ENCODE measurements at regions not wholly inside any gene's neighbourhood (a gene's known extent, or its start where the extent isn't known, plus 50 kb on each side); places are given as distances from the start of the nearest gene placed in this dataset.

DNA sequence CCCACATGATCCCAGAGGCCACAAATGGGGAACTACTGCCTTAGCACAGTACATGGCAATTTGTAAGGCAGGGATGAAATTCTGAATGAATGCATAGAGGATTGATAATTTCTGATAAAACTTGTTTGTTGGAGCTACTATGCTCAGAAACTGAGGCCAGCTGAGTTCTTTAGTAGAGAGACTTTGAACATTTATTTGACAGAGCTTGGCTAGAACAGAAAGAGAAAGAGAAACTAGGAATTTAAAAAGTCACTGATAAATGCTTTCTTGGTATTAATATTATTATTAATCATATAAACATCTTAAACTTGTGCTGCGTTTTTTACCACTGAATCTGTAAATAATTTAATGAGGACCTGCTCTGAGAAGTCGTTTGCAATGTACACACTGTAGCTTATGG is 923.7 kb upstream of the CNTNAP5 start:
- no peak overlapping the region for H3K4me3 ChIP-seq (ENCODE audit: low read length)
- TF ChIP-seq ZNF274 (IDR thresholded peaks at IDR 0.05; ENCODE audit: low read depth, low read length) = no peak

DNA sequence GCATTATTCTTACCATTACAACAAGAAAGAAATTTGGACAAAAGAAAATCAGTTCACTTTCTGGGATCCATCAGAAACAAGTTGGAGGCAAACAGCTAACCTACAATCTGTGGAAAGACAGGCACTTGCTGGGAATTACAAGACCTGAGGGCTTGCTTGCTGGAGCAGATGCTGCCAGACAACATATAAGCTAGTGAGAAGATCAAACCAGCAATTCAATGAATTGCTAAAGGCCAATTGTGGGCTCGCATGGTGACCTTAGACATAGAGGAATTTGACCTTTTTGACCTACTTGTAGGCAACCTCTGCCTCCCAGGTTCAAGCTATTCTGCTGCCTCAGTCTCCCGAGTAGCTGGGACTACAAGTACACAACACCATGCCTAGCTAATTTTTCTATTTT is 921.2 kb upstream of the CNTNAP5 start:
- H3K4me3 ChIP-seq (ENCODE audit: low read length) = no peak overlapping the region
- TF ChIP-seq ZNF274 (IDR thresholded peaks at IDR 0.05; ENCODE audit: low read depth, low read length) = no peak

DNA sequence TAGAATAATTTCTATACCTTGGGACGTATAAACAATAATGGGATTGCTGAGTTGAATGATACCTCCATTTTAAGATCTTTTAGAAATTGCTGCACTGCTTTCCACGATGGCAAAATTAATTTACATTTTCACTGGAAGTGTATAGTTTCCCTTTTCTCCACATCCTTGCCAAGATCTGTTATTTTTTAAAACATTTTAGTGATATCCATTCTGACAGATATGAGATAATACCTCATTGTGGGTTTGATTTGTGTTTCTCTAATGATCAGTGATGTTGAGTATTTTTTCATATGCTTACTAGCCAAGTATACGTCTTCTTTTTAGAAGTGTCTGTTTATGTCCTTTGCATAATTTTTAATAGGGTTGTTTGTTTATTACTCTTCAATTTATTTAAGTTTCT is 908.5 kb upstream of the CNTNAP5 start:
- H3K4me3 ChIP-seq (ENCODE audit: low read length) = no peak overlapping the region
- TF ChIP-seq ZNF274 (IDR thresholded peaks at IDR 0.05; ENCODE audit: low read depth, low read length) = no peak

DNA sequence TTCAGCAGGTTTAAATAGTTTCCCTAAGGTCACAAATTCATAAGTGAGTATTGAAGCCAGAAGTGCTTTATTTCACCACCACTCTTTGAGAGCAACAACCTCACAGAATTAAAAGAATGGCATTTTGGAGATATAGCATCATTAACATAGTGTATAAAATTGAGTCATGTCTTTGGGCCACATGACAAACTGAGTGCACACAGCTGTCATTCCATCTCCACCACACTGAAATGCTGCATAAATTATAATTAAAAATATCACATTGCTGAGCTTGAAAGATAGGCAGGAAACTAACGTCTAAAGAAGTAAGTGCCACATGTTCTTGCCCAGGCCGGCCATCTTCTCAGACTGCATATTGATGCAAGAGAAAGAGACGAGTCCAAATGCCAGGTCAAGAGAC is 897.9 kb upstream of the CNTNAP5 start:
- H3K4me3 ChIP-seq (ENCODE audit: low read length) = no peak overlapping the region

DNA sequence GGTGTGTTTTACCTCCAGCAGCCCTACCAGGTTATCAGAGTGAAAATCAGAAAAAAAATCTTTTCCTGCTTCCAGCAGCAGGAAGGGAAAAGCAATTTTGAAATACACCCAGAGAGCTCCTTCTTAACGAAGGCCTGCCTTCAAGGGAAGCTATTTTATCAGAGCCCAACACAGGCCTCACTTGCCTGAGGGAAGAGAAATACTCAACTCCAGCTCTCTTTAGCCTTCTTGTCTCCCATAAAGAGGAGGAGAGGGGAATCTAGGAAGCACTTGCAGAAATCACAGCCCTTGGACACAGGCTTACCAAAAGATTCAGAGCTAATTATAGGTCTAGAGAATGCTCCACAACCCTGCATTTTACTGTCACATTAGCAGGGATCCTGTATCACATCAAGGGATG is 896.1 kb upstream of the CNTNAP5 start:
- H3K4me3 ChIP-seq (ENCODE audit: low read length) = no peak overlapping the region
- no peak for TF ChIP-seq ZNF274 (IDR thresholded peaks at IDR 0.05; ENCODE audit: low read depth, low read length)

More for the DNA sequence above, 897.9 kb upstream of the CNTNAP5 start:
- TF ChIP-seq ZNF274 (IDR thresholded peaks at IDR 0.05; ENCODE audit: low read depth, low read length) = no peak

DNA sequence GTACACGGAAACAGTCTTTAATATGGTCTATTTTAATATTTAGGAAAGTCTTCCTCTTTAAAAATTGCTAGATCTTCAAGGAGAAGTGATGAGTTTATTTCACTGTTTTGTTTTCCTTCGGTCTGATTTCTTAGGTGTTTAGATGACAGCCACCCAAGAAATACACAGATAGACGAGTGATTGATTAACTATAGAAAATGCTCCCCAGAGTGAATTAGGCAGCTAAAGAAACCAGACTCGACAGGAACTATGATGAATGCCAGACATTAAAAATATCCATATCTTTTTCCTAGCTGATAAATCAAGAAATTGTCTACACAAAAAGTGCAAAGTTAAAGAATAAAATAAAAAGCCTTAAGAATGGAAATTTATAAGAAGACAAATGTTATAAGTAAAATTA is 888.7 kb upstream of the CNTNAP5 start:
- TF ChIP-seq ZNF274 (IDR thresholded peaks at IDR 0.05; ENCODE audit: low read depth, low read length) = no peak

DNA sequence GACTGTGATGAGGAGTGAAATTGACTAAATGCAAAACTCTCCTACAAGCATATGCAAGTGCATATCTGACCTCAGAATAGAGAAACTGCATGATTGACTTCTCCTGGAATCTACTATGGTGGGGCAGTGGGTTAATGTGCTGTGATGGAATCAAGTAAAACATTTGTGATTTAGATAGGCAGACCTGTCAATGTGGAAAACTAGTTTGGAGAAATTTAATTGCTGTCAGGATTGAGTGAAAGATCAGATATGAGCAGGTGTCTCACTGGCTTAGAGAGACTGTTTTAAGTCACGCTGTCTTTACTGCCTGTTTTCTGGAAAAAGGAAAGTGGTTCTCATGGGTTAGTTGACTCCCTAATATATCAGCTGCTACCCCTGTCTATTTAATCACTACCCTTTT is 881.0 kb upstream of the CNTNAP5 start:
- H3K4me3 ChIP-seq (ENCODE audit: low read length) = no peak overlapping the region

More for the DNA sequence above, 888.7 kb upstream of the CNTNAP5 start:
- no peak overlapping the region for H3K4me3 ChIP-seq (ENCODE audit: low read length)

DNA sequence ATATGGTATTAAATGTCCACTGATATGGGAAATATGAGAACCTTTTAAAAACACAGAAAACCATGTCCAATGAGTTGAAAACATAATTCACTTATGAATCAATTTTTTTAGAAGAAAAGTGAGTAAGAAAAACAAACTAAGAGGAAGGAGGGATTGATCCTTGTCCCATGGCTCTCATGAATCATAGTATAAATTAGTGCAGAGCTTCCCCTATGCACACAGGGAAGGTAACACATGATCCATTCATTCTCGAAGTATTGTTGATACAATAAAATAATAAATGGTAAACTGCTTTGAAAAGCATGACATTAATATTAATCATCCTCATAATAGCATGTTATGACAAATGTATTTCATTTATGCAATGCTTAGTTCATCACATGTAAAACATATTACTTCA is 872.0 kb upstream of the CNTNAP5 start:
- TF ChIP-seq ZNF274 (IDR thresholded peaks at IDR 0.05; ENCODE audit: low read depth, low read length) = no peak
- H3K4me3 ChIP-seq (ENCODE audit: low read length) = no peak overlapping the region

More for the DNA sequence above, 881.0 kb upstream of the CNTNAP5 start:
- TF ChIP-seq ZNF274 (IDR thresholded peaks at IDR 0.05; ENCODE audit: low read depth, low read length) = no peak

DNA sequence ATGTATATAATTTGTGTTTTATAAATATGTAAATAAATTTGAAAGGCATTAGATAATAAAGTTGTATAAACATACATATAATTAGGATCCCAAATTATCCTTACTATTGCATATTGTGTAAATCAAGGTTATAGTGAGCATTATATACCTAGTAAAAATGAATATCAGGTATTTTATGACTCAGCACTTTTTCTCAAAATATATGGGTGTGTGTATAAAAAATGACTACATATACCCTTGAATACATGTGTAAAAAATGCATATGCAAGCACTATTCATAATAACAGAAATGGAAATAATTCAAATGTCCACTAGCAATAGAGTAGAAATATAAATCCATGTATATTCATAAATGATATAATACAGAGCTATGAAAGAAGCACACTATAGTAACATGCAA is 870.9 kb upstream of the CNTNAP5 start:
- no peak overlapping the region for H3K4me3 ChIP-seq (ENCODE audit: low read length)
- no peak for TF ChIP-seq ZNF274 (IDR thresholded peaks at IDR 0.05; ENCODE audit: low read depth, low read length)

DNA sequence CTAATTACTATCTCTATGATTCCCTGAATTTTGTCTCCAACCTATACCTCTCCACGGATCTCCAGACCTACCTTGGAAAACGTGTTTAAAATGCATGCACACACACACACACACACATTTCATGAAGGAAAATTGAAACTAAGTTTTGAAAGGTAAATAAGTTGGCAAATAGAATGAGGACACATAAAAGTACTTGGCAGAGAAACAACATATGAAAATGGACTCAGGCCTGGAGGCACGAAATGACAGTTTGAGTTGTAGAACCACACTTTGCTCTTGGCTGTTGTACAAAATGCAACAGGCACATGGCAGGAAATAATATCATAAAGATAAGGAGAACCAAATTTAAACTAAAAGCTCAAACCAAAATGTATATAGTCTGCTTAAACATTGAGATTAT is 868.1 kb upstream of the CNTNAP5 start:
- no peak overlapping the region for H3K4me3 ChIP-seq (ENCODE audit: low read length)
- no peak for TF ChIP-seq ZNF274 (IDR thresholded peaks at IDR 0.05; ENCODE audit: low read depth, low read length)

DNA sequence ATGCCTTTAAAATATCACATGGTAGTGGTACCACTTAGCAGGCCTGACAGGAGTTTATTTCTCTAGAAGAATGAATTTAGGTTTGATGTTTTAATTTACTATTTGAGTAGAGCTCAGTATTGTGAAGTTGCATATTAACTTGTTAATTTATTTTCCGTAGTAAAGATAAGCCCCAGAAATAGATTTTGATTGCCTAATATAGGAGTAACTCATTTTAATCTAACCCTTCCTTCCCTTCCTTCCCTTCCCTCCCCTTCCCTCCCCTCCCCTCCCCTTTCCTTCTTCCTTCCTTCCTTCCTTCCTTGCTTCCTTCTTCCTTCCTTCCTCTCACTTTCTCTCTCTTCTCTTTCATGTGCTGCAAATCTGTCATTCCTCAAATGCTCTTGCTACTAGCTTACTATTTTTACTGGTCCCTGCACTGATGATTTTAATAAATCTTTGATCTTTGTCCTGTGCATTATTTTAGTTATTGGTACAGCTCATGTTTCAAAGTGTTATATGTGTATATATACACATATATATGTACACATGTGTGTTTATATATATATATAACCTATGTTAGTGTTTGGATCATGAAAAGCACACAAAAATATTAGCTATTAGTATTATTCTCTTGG is 862.6 kb upstream of the CNTNAP5 start:
- no peak for TF ChIP-seq ZNF274 (IDR thresholded peaks at IDR 0.05; ENCODE audit: low read depth, low read length)
- no peak overlapping the region for H3K4me3 ChIP-seq (ENCODE audit: low read length)

DNA sequence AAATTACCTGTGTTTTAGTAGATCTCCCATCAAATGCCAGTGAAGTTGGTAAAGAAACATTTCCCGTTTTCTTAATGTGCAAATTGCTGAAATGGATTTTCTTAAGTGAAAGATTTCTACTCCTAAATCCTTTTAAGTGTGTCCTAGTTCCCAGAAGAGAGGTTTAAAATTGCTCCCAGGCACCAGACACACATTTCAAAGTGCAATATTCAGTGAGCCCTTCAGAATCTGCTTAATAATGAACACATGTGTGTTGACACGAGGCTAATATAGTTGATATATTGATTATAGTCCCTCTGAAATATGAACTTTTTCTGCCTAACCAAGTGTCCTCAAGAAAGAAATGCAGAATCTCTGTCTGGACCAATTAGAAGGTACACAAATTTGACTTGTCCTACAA is 861.7 kb upstream of the CNTNAP5 start:
- H3K4me3 ChIP-seq (ENCODE audit: low read length) = no peak overlapping the region
- TF ChIP-seq ZNF274 (IDR thresholded peaks at IDR 0.05; ENCODE audit: low read depth, low read length) = no peak

DNA sequence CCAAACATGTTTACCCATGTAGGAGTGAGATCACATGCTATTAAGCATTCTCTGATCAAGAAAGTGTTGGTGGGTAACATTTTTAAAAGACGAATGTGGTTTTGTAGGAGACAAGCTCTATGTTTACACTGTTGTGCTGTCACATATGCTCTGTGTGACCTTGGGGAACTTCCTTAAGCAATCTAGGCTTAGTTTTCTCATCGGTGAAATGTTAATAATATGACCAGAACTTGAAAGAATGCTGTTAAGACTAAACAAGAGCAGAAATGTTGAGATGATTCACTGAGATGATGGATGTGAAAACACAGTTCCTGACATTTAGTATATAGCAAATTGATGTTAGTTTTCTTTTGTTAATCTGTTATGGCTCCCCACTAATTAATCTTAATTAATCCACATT is 860.9 kb upstream of the CNTNAP5 start:
- no peak for TF ChIP-seq ZNF274 (IDR thresholded peaks at IDR 0.05; ENCODE audit: low read depth, low read length)
- no peak overlapping the region for H3K4me3 ChIP-seq (ENCODE audit: low read length)

DNA sequence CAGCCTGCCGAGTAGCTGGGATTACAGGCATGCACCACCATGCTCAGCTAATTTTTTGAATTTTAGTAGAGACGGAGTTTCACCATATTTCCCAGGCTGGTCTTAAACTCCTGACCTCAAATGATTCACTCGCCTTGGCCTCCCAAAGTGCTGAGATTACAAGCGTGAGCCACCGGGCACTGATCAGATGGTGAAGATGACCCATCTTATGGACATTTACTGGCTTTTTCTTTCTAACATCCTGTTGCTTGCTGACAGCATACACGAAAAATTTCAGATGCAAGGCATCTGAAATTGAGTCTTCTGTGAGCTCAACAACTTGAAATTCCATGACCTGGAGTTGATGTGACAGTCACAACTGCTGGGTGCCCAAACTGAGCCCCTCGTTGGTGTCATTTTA is 859.5 kb upstream of the CNTNAP5 start:
- no peak for TF ChIP-seq ZNF274 (IDR thresholded peaks at IDR 0.05; ENCODE audit: low read depth, low read length)
- no peak overlapping the region for H3K4me3 ChIP-seq (ENCODE audit: low read length)

DNA sequence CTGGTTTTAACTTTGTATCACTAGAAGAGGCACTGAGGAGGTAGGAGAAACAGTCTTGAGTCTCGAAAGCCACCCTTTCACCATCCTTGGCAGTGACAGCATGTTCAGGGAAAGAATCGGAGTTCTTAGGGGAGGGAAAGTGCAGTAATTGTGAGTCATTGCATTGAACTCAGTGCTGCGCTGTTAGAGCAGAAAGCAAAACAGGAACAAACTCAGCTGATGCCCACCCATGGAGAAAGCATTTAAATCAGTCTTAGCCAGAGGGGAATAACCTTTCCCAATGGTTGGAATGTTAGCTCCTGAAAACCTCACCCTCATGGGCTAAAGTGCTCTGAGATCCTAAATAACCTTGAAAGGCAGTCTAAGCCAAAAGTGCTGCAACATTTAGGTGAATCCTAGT is 845.6 kb upstream of the CNTNAP5 start:
- no peak for TF ChIP-seq ZNF274 (IDR thresholded peaks at IDR 0.05; ENCODE audit: low read depth, low read length)
- no peak overlapping the region for H3K4me3 ChIP-seq (ENCODE audit: low read length)

DNA sequence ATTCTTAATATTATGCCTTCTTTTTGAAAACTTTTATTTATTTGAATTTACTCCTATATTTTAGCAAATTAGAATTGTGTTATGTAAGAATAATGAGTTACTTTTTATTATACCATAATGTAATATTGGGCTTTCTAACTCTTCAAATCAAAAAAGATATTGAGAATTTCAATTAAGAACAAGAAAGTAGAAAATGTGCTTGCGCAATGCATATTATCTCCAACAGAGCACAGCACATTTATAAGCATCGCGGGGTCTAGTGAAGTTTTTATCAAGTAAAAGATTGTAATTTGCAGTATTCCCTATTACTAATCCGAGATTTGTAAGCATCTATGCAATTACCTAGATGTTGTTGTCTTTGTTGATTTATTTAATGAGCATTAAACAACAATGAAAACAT is 829.1 kb upstream of the CNTNAP5 start:
- no peak overlapping the region for H3K4me3 ChIP-seq (ENCODE audit: low read length)
- TF ChIP-seq ZNF274 (IDR thresholded peaks at IDR 0.05; ENCODE audit: low read depth, low read length) = no peak
